Right lobe of liver (tissue), 4 donors: ENCODE measurements at regions not wholly inside any gene's neighbourhood (a gene's known extent, or its start where the extent isn't known, plus 50 kb on each side); places are given as distances from the start of the nearest gene placed in this dataset.

Experiments
- POLR2A ChIP-seq: fragments of 450-650 bp; IDR thresholded peaks from one replicate; pipeline ENCODE4 v1.6.1; 2017; ENCODE audit warnings: antibody characterized with exemption, mild to moderate bottlenecking
- TF ChIP-seq, protein P1 (sequence below), 4 donors: fragments of 200-600 bp in 3 of 4; fragments of 450-650 bp in 1 of 4; IDR thresholded peaks; one replicate each; pipeline versions ENCODE4 v1.5.1 to v1.8.0; 2016 to 2022; ENCODE audit warnings: antibody characterized with exemption in 4 of 4, mild to moderate bottlenecking in 2 of 4
- donor health status: DM: no; HTN: no; CAD: no.
- donor health status: DM: no; HTN: no; CAD: no.
- donor health status: DM: no; HTN: yes; CAD: no.

- TF ChIP-seq, protein P1, sequence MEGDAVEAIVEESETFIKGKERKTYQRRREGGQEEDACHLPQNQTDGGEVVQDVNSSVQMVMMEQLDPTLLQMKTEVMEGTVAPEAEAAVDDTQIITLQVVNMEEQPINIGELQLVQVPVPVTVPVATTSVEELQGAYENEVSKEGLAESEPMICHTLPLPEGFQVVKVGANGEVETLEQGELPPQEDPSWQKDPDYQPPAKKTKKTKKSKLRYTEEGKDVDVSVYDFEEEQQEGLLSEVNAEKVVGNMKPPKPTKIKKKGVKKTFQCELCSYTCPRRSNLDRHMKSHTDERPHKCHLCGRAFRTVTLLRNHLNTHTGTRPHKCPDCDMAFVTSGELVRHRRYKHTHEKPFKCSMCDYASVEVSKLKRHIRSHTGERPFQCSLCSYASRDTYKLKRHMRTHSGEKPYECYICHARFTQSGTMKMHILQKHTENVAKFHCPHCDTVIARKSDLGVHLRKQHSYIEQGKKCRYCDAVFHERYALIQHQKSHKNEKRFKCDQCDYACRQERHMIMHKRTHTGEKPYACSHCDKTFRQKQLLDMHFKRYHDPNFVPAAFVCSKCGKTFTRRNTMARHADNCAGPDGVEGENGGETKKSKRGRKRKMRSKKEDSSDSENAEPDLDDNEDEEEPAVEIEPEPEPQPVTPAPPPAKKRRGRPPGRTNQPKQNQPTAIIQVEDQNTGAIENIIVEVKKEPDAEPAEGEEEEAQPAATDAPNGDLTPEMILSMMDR (IDR thresholded peaks at IDR 0.05) = peak in 2 of 4 donors; percentile 8 to 11
- TF ChIP-seq POLR2A = no peak
Measured at GRCh38 chr15:35697549-35698299, 151.8 kb upstream of the DPH6 start.
